Erythroblast (primary cell): ENCODE measurements at regions not wholly inside any gene's neighbourhood (a gene's known extent, or its start where the extent isn't known, plus 50 kb on each side); places are given as distances from the start of the nearest gene placed in this dataset.

Source experiments
- DNase-seq, 2 experiments: peaks; one replicate each; lab custom pipeline; 2025; lab: John Stamatoyannopoulos, UW
- GATA1 ChIP-seq: IDR thresholded peaks from 2 replicates; pipeline ENCODE4 v1.6.1; 2011; ENCODE audit warnings: low read depth, mild to moderate bottlenecking, control low read depth, low read length, moderate library complexity
- POLR2A ChIP-seq: IDR thresholded peaks from 2 replicates; pipeline ENCODE4 v1.6.1; 2011; ENCODE audit warnings: mild to moderate bottlenecking, low read length

DNA sequence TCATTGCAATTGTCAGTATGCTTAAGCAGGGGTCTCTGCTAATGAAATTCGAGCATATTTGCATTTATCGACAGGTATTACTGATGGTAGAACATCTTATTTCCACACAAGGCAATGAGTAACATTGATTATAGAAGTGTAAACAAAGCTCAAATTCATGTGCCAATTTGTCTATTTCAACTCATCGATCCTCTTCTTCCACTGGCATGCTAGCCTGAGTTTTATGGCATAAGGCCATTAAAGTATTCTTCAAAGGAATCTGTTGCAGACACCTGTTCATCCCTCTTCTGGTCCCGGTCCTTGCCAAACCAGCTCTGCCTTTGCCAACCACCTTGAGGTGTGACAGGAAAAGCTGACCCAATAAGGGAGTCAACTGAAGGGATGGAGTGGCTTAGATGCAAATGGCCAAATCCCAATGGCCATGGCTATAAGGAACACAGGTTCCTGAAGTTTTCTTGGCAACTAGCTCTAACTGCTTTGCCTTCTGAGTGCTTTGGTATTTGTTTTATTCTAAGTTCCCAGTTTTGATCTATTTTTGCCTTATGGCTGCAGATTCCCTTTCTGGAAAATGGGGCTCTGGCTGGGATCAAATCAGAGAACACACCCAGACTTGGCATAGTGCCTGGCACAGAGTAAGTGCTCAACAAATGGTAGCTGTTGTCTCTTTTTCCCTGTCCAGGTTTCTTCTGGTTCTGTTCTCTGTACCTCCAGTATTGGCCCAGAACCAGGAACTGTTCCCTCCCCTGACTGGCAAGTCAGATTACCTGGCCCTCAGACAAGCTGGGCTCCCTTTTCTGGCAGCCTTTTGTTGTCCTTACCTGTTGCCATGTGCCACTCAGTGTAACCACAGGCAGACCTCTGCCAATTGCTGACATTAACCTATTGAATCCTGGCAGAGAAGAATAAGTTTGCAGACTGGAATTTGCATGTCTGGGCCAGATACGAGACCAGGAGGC, 63.1 kb downstream of the RTL9 start:
- TF ChIP-seq GATA1 (no peak), POLR2A (no peak)
- DNase-seq, result no peak

DNA sequence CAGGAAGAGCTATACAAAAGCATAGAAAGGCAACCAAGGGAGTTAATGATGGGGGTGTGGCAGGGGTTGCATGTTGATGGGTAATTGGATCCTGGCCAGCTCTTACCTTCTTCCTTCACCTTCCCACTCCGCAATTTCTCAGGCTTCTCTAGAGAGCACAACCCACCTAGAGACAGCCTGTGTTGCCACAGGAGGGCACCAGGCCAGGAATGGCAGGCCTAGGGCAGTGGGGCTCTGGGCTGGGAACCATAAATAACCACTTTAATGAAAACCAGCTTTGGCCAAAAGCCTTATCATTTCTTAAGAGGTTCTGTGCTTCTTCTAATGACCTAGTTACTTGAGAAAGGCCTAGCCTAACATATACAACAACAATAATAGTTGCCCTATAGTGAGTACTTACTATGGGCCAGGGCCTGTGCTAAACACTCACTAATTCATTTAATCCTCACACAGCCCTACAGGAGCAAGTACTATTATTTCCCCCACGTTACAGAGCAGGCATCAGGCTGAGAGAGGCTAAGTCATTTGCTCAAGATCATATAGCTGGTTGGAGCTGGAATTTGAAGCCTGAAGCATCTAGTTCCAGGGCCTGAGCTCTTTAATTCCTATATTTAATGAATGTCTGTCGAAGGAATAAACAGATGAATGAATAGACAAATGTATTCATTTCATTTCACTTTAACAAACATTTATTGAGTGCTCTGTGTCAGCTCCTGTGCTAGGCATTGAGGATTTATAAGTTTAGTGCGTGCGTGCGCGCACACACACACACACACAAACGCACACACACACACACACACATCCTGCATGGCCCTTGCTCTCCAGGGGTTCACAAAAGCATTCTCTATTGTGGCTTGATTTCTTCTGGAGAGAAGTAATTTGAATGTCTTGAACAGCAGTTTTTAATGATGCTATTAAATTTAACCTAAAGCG, 66.8 kb downstream of the RTL9 start:
- TF ChIP-seq POLR2A (no peak), GATA1 (no peak)
- DNase-seq, result no peak

DNA sequence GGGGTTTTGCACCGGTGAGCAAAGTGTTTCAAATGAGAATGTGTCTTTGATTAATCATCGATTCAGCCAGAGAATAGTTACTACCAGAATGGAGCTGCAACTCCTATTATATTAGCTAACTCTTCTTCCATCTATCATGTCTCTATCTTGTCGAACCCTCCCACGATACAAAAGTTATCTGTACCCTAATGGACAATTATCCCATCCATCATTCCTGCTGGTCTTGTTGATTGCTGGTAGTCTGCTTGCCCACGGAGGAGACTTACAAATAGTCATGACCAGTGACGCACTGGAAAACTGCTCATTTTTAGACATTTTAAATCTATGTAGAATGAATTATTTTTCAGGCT, 67.5 kb downstream of the RTL9 start:
- TF ChIP-seq POLR2A, result no peak
- no peak for DNase-seq

DNA sequence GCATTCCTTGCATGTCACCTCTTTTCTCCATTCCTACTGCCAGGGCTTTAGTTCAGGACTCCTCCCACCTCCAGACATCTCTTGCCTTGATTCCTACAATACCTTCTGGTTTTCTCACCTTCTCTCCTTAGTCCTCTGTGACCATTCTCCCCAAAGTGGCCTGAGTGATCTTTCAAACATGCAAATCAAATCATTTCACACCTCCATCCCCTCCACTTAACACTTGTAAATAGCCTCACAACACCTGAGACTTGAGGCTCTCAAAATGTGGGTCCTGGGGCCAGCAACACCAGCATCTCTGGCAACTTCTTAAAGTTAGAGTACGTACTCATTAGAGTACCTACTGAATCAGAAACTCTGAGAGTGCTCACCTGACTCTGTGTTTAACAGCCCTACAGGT, 68.4 kb downstream of the RTL9 start:
- no peak for DNase-seq
- TF ChIP-seq GATA1 (no peak), POLR2A (no peak)

DNA sequence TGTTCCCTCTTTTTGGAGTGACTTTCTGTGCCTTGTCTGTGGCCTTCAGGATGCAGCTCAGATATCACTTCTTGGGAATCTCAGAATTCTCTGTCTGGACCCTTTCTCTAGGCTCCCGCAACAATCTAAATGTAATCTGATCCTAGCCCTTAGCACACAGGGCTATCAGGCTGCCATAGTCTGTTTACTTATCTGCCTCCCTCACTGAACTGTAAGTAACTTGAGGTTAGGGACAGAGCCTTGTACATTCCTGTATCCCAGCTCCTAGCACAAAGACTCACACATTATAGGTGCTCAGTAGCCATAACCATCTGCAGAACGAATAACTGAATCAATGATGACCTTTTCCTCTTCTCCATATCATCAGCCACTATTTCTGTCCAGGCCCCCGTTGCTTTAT, 69.5 kb downstream of the RTL9 start:
- TF ChIP-seq POLR2A (no peak), GATA1 (no peak)

DNA sequence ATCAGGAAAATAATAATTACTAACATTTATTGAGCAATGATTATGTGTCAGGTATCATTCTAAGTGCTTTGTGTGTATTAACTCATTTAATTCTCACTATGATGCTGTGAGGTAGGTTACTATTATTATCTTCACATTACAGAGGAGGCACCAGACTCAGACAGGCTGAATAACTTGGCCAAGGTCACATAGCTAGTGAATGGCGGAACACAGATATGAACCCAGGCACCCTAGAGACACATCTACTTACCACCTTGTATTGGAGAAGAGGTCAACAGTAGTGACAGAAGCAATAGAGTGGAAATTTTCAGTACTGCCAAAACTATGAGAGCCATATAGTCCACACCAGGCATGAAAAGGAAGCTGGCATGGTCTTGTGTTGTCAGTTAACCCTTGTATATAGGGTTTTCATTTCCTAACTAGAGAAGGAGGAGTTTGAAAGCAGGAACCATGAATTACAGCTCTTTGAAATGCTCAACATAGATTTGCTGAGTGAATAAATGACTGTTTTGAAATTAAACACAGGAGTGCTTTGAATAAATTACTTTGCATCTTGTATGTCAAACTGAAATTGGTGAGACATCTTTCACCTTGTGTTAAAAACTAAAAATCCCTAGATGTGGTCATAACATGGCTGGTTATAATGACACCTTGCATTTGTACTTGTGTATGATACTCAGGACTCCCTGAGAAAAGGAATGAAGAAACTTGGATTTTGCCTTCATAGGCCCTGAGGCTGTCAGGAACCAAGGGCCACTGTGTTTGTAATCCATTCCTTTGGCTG, 71.8 kb downstream of the RTL9 start:
- no peak for DNase-seq
- TF ChIP-seq POLR2A, result no peak
- no peak for TF ChIP-seq GATA1

More for the DNA sequence above, 69.5 kb downstream of the RTL9 start:
- DNase-seq, result no peak

DNA sequence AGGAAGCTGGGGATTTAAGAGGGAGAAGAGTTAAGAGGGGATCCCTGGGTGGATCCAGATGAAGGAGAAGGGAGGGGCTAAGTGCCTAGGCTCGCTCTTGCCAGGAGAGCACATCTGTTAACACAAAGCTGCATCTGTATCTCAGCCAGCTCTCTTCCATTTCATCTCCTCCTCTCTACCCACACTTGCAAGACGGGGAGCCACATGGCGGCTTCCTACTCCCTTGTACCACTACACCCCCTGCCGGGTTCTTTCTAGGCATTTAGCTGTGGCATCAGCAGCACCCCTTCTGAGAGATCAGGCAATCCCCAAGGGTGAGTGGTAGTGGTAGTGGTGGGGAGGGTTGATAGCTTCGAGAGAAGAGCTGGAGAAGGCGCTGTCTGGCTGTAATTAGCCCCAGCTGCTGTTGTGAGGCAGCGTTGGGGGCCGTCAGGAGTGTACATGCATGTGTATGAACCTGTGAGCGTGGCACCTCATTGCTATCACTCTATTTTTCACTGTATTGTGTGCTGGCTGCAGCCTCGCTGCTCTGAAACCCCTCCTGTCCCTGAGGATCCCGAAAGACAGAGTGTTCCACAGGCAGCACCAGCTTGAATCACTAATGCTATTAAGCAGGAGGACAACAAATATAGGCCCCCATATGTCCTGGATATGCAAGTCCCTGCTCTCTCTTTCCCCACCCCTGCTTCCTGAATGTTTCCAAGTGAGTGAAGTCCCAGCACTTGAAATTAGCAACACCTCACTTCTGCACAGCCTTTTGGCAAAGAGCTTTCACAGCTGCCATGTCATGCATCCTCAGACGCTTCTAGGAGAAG, 73.7 kb downstream of the RTL9 start:
- TF ChIP-seq GATA1 (no peak), POLR2A (no peak)
- DNase-seq, result no peak

DNA sequence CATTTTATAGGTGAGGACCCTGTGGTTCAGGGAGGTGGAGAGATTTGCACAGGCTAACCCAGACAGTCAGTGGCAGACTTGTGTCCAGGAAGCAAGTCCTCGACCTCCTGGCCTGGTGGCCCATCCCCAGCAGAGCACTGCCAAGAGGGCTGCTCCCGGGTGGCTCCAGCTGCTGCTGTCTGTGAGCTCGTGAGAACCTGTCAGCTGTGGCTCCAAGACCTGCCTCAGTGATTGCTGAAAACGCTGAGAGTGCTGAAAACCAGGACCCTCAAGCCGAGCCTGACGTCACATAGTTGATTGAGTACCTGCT, 74.2 kb downstream of the RTL9 start:
- TF ChIP-seq POLR2A (no peak), GATA1 (no peak)
- DNase-seq, result no peak

DNA sequence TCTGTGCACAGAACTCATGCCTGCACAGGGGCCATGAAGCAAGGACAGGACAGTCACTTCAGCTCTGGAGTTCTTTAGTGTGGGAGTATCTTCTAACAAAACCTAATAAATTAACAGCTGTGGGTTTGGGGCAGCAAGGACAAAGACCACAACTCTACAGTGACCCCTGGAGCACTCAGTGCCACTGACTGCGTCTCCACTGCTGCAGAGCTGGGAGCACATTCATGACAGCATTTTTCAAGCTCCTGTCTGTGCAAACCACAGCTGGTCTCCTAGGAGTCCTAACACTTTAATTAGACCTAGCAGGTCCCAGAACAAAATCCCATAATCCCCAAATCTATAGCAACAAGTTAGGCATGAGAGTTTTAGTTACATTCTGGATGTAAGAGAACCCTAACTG, 76.5 kb downstream of the RTL9 start:
- DNase-seq, result no peak
- TF ChIP-seq POLR2A, result no peak
- no peak for TF ChIP-seq GATA1

DNA sequence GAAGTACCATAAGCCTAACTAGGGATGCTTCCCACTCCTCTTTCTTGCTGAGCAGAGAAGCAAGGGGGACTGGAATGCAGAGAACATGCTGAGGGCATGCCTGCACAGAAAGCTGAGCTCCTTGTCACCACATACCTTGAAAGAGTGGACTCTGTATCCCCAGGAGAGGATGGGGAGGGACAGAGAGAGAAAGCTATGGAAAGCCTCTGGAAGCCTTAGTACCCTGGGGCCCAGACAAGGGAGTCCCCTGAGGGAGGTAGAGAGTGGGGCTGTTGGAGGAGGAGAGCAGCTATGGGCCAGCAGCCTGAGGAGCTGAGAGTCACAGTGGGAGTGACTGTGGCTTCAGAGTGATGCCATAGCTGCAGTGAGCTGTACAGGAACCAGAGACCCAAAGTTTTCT, 77.9 kb downstream of the RTL9 start:
- no peak for DNase-seq
- no peak for TF ChIP-seq POLR2A

DNA sequence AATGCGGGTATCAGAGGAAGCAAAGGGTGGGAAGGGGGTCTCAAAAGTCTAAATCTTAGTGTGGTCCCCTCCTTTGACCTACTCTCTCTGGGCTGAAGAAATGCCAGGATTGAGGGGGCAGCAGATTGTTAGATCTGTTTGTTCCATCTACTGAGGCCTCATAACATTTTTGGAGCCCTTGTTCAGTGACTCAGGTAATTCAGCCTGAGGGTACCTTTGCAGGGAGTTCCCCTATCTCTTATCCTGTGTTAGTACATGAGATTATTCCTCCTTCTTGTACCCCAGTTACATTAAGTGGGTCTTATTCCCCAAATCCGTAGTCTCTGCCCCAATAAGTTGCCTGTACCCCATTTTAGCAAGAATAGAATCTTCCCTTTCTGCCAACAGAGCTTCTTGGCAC, 79.0 kb downstream of the RTL9 start:
- DNase-seq, result no peak
- TF ChIP-seq POLR2A, result no peak
- TF ChIP-seq GATA1, result no peak

DNA sequence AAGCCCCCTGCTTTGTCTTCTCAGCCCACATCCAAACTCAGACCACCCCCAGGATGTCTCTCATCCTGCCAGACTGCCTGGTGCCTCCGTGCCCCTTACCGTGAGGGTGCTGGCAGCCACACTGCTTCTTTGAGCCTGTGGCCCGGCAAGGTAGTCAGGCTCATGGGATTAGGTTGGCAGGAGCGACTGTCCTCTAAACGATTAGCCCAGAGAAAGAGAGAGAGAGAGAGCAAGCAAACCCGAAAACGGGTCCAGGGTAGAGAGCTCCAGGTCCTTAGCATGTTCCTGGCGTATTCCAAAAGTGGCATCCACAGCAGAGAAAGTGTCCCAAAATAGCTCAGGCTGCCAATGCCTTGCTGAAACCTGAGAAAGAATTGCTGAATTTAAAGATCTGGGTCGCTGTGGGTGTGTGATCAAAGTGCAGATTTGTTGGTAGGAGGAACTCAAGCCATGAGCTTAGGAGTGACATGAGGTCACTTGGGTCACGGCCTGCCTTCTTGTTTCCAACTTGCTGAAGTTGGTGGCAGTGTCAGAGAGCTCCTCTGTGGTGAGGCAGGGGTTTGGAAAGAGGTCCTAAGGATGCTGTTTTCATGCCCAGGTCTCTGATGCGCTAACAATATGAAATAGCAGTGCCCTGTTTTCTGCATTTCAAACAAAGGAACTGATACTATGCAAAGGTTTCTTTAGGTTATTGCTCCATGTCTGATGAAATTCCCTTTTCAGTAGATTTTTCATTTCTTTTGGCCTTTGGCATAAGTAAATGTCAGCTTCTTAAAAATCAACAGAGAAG, 81.6 kb downstream of the RTL9 start:
- DNase-seq, result no peak
- TF ChIP-seq GATA1, result no peak
- TF ChIP-seq POLR2A, result no peak
